ENCODE measurements at regions not wholly inside any gene's neighbourhood (a gene's known extent, or its start where the extent isn't known, plus 50 kb on each side); places are given as distances from the start of the nearest gene placed in this dataset.

GRCh38 chr2:8491296-8492027, 190.4 kb upstream of the ID2 start:
- Mint-ChIP-seq H3K4me3 (no peak overlapping the region), H3K9me3 (no peaks in the 10 kb centered on the region), H3K4me1 (ENCODE audit: low read depth) (peaks cover 35% of the 10 kb centered on the region), H3K36me3 (ENCODE audit: low read depth) (no peaks in the 10 kb centered on the region), H3K27me3 (peaks cover 6% of the 10 kb centered on the region), H3K27ac (no peak overlapping the region)
- POLR2A ChIA-PET, result interaction anchor here (1.1 kb wide), 1 partner anchor 190 kb away, joined by 4 read pairs; the partner anchor contains the start of gene ID2
- intact Hi-C loops (cut with micrococcal nuclease), result no loop called here
- no peak for TF ChIP-seq CTCF (IDR thresholded peaks at IDR 0.05)
- no peak for DNase-seq
- CTCF ChIA-PET, result no interaction called here
- ATAC-seq, result no peak

DNA sequence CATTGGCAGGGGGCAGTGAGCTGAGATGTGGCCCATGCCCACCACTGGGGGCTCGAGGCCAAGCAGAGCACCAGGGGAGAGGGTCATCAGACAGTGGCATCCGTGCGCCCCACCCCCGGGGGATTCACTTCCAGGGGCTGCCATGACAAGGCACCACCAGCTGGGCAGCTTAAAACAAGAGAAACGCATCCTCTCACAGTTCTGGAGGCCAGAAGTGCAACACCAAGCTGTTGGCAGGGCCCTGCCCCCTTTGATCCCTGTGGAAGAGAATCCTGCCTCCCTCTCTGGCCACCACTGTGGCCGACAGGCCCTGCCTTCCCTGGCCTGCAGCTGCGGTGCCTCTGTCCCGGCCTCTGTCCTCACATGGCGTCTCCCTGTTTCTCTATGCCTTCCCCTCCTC, 187.7 kb upstream of the ID2 start:
- no peak for ATAC-seq
- CTCF ChIA-PET, result no interaction called here
- intact Hi-C loops (cut with micrococcal nuclease), result no loop called here

GRCh38 chr2:8494589-8494988, 187.3 kb upstream of the ID2 start:
- Mint-ChIP-seq H3K4me3 (no peak overlapping the region), H3K4me1 (ENCODE audit: low read depth) (peaks cover 12% of the 10 kb centered on the region)
- no peak for TF ChIP-seq CTCF (IDR thresholded peaks at IDR 0.05)

More for the DNA sequence above, 187.7 kb upstream of the ID2 start:
- Mint-ChIP-seq H3K27me3 (peaks cover 6% of the 10 kb centered on the region), H3K9me3 (no peaks in the 10 kb centered on the region), H3K27ac (no peak overlapping the region), H3K36me3 (ENCODE audit: low read depth) (no peaks in the 10 kb centered on the region), H3K4me1 (ENCODE audit: low read depth) (peaks cover 17% of the 10 kb centered on the region), H3K4me3 (no peak overlapping the region)
- TF ChIP-seq CTCF (IDR thresholded peaks at IDR 0.05), result no peak
- POLR2A ChIA-PET, result interaction anchor here (0.7 to 1.4 kb wide), 3 partner anchors 13 to 49 kb away, joined by 3 read pairs; no protein-coding TSS in a partner anchor
- no peak for DNase-seq

DNA sequence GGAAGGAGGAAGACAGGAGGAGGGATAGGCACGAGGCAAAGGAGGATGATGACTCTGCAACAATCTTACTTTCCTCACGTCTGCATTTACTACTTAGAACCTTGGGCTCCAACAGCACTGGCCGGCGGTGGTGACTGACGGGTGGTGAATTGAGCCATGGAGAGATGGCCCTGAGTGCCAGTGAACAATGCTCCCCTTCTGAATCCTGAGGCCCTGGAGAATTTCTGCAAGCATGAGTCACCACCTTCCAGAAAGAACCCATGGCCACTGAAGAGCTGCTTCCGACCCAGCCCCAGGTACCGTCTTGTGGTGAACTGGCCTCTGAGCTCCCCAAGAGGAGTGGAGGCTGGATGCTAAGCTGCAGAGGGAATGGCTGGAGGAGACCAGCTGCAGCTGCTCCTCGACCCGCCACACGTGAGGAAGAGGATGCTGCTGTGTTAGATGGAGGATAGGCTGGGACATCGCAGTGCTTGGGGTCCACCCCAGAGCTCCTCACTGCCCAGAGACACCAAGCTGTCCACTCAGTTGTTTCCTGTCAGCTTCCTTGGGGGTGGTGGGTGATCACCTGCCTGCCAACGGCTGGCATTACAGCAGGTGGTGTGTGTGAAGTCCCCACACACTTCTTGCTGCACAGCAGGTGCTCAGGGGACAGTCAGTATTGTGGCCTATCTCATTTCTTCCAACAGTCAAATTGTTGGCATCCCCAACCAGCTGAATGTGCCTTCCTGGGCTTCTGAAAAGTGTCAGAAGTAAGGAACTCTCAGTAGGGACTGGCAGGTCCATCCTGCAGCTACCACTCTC, 186.5 kb upstream of the ID2 start:
- no peak for TF ChIP-seq CTCF (IDR thresholded peaks at IDR 0.05)
- H3K9me3 Mint-ChIP-seq, result no peaks in the 10 kb centered on the region
- POLR2A ChIA-PET, result interaction anchor here (0.5 kb wide), 1 partner anchor 48 kb away, joined by 3 read pairs; no protein-coding TSS in a partner anchor
- H3K4me1 Mint-ChIP-seq (ENCODE audit: low read depth), result peaks cover 7% of the 10 kb centered on the region
- intact Hi-C loops (cut with micrococcal nuclease), result no loop called here
- no peak overlapping the region for H3K27ac Mint-ChIP-seq
- H3K27me3 Mint-ChIP-seq, result peaks cover 4% of the 10 kb centered on the region
- ATAC-seq, result no peak
- no peak overlapping the region for H3K4me3 Mint-ChIP-seq
- no peaks in the 10 kb centered on the region for H3K36me3 Mint-ChIP-seq (ENCODE audit: low read depth)
- no peak for DNase-seq
- CTCF ChIA-PET, result no interaction called here

More at GRCh38 chr2:8494589-8494988, 187.3 kb upstream of the ID2 start:
- no peak overlapping the region for H3K27ac Mint-ChIP-seq
- no peaks in the 10 kb centered on the region for H3K36me3 Mint-ChIP-seq (ENCODE audit: low read depth)
- intact Hi-C loops (cut with micrococcal nuclease), result no loop called here
- DNase-seq (no peak), ATAC-seq (no peak)
- CTCF ChIA-PET, result no interaction called here
- peaks cover 6% of the 10 kb centered on the region for H3K27me3 Mint-ChIP-seq
- no peaks in the 10 kb centered on the region for H3K9me3 Mint-ChIP-seq
- POLR2A ChIA-PET, result interaction anchor here (1.0 to 1.4 kb wide), 2 partner anchors 13 to 49 kb away, joined by 3 read pairs; no protein-coding TSS in a partner anchor

DNA sequence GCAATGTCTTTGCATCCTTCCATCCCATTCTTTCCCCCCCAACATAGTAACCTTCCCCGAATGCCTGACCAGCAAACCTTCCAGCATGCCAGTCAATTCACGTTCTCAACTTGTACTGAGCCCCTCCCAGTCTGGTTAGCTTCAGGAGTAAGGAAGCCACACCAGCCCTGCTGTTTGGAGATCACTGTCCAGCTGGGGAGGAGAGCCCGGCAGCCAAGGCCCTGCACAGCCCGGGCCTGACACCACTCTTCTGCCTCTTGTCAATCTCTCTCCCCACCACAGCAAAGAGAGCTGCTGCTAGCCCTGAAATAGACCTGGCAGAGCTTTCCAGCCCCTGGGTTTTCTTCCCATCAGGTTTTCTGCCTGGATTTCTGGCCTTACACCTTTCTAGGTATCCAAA, 185.8 kb upstream of the ID2 start:
- CTCF ChIA-PET, result no interaction called here
- Mint-ChIP-seq H3K9me3 (no peaks in the 10 kb centered on the region), H3K36me3 (ENCODE audit: low read depth) (no peaks in the 10 kb centered on the region), H3K4me1 (ENCODE audit: low read depth) (peaks cover 4% of the 10 kb centered on the region), H3K4me3 (no peak overlapping the region), H3K27me3 (peaks cover 4% of the 10 kb centered on the region), H3K27ac (no peak overlapping the region)
- no peak for DNase-seq
- POLR2A ChIA-PET, result no interaction called here
- no peak for ATAC-seq
- intact Hi-C loops (cut with micrococcal nuclease), result no loop called here
- TF ChIP-seq CTCF (IDR thresholded peaks at IDR 0.05), result no peak
